H1 (cell line): ENCODE measurements at regions not wholly inside any gene's neighbourhood (a gene's known extent, or its start where the extent isn't known, plus 50 kb on each side); places are given as distances from the start of the nearest gene placed in this dataset.

Experiments
- NANOG ChIP-seq: IDR thresholded peaks from 2 replicates; pipeline ENCODE4 v1.6.1; 2011; ENCODE audit warnings: low read length, low read depth, mild to moderate bottlenecking, inconsistent platforms; ENCODE audit not compliant: insufficient read depth, poor library complexity, severe bottlenecking

DNA sequence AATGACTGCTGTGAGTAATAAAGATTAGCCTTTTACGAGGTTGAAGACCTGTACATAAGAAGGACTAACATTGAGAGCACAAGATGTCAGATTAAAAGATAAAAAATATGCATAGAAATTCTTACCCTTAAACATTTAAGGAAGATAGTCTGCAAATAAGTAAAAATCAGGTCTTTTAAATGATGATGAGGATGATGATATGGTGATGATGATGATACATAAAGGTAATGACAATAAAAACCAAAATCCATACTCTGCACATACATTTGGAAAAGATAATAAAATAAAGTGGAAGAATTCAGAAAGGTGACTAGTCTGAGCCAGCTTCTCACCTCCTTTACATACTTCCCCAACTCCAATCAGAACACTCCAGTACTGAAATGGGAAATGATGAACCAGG, 124.5 kb downstream of the PTCSC3 start (continued):
- no peak for TF ChIP-seq NANOG
